Stomach (tissue), 4 donors: ENCODE measurements at regions not wholly inside any gene's neighbourhood (a gene's known extent, or its start where the extent isn't known, plus 50 kb on each side); places are given as distances from the start of the nearest gene placed in this dataset.

ENCODE experiments used
- POLR2A ChIP-seq, 4 donors: fragments of 450-650 bp; IDR thresholded peaks; one replicate each; pipeline ENCODE4 v1.6.1; 2016; ENCODE audit warnings: antibody characterized with exemption in 4 of 4, control low read depth in 2 of 4, mild to moderate bottlenecking in 1 of 4, moderate library complexity in 1 of 4
- POLR2AphosphoS5 ChIP-seq, 3 donors: sonication (generic); formaldehyde crosslinking; IDR thresholded peaks; one replicate each; pipeline ENCODE4 v1.6.1; 2016; ENCODE audit warnings: antibody characterized with exemption in 3 of 3
- TF ChIP-seq, protein P1 (sequence below), 7 experiments: fragments of 450-650 bp in 4 of 7; fragments of 200-600 bp in 3 of 7; sonication (generic) in 3 of 7; IDR thresholded peaks; one replicate each; pipeline ENCODE4 v1.5.1; 2016 to 2019; ENCODE audit warnings: antibody characterized with exemption in 7 of 7, control low read depth in 2 of 7, mild to moderate bottlenecking in 1 of 7

DNA sequence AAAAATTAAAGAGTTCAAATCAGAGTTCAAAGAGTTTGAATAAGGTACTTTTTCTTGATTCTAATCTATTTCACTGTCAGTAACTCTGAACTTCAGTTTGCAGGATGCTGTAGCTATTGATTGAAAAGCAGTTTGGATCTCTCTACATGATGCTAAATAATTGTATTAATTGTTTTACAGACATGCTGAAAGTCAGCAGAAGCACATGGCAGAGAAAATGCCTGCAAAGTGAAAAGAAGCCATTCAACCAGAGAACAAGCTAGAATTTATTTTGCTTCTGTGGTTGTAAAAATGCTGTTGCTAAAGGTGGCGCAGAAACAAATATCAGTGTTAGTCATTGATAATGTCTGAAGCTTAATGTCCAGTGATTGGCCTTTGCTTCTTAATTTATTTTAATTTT lies 92.1 kb upstream of the IL12A start:
- TF ChIP-seq, protein P1, sequence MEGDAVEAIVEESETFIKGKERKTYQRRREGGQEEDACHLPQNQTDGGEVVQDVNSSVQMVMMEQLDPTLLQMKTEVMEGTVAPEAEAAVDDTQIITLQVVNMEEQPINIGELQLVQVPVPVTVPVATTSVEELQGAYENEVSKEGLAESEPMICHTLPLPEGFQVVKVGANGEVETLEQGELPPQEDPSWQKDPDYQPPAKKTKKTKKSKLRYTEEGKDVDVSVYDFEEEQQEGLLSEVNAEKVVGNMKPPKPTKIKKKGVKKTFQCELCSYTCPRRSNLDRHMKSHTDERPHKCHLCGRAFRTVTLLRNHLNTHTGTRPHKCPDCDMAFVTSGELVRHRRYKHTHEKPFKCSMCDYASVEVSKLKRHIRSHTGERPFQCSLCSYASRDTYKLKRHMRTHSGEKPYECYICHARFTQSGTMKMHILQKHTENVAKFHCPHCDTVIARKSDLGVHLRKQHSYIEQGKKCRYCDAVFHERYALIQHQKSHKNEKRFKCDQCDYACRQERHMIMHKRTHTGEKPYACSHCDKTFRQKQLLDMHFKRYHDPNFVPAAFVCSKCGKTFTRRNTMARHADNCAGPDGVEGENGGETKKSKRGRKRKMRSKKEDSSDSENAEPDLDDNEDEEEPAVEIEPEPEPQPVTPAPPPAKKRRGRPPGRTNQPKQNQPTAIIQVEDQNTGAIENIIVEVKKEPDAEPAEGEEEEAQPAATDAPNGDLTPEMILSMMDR (IDR thresholded peaks at IDR 0.05) = no peak
- TF ChIP-seq POLR2A (IDR thresholded peaks at IDR 0.05) (no peak), POLR2AphosphoS5 (IDR thresholded peaks at IDR 0.05) (no peak)
